Calu3 (cell line): ENCODE measurements at regions not wholly inside any gene's neighbourhood (a gene's known extent, or its start where the extent isn't known, plus 50 kb on each side); places are given as distances from the start of the nearest gene placed in this dataset.

Source experiments
- BruUV-seq: library from RNA; stranded (reverse); fragments of 400-500 nt; replicated peaks from 2 replicates; lab custom pipeline; 2021; lab: Mats Ljungman, UMichigan
- CTCF ChIA-PET: fragments of 300-600 bp; sonication (Branson Sonifier 250); formaldehyde crosslinking; loops from one replicate; lab custom pipeline; 2022; ENCODE audit warnings: antibody characterized with exemption; lab: Charles Lee
- DNase-seq: peaks from one replicate; pipeline ENCODE4 v3.0.0; 2022
- H3K27ac Mint-ChIP-seq: one replicate; pipeline ENCODE4 v1.8.0; 2022; ENCODE audit warnings: mixed read lengths; ENCODE audit not compliant: unreplicated experiment
- H3K27me3 Mint-ChIP-seq: one replicate; pipeline ENCODE4 v1.8.0; 2022; ENCODE audit warnings: mixed read lengths; ENCODE audit not compliant: unreplicated experiment
- H3K36me3 Mint-ChIP-seq: one replicate; pipeline ENCODE4 v1.8.0; 2022; ENCODE audit warnings: mild to moderate bottlenecking, moderate library complexity, mixed read lengths; ENCODE audit not compliant: insufficient read depth, unreplicated experiment
- H3K4me1 Mint-ChIP-seq: one replicate; pipeline ENCODE4 v1.8.0; 2022; ENCODE audit warnings: mild to moderate bottlenecking, low read depth, mixed read lengths; ENCODE audit not compliant: unreplicated experiment
- H3K4me3 Mint-ChIP-seq: one replicate; pipeline ENCODE4 v1.8.0; 2022; ENCODE audit warnings: mild to moderate bottlenecking, low read depth, moderate library complexity, mixed read lengths; ENCODE audit not compliant: unreplicated experiment
- H3K9me3 Mint-ChIP-seq: one replicate; pipeline ENCODE4 v1.8.0; 2022; ENCODE audit warnings: low read depth, mixed read lengths; ENCODE audit not compliant: unreplicated experiment
- CTCF ChIP-seq: fragments of 200-600 bp; IDR thresholded peaks from one replicate; pipeline ENCODE4 v1.8.0; 2022; ENCODE audit warnings: antibody characterized with exemption; ENCODE audit not compliant: unreplicated experiment
- intact Hi-C: fragments of 100-400 bp; cut with micrococcal nuclease; formaldehyde crosslinking; loops from one replicate; pipeline ENCODE4 v1.10.0; 2022; ENCODE audit not compliant: unreplicated experiment

- Mint-ChIP-seq H3K36me3 (no peaks in the 10 kb centered on the region), H3K9me3 (no peaks in the 10 kb centered on the region), H3K27me3 (no peaks in the 10 kb centered on the region), H3K4me1 (no peaks in the 10 kb centered on the region), H3K27ac (no peak overlapping the region), H3K4me3 (no peak overlapping the region)
- DNase-seq = no peak
- CTCF ChIA-PET = no interaction called here
- intact Hi-C loops = no loop called here
- TF ChIP-seq CTCF = no peak
- no TSS peak for BruUV-seq
Measured at GRCh38 chr21:35116777-35117176, 67.7 kb upstream of the RUNX1 start.

- no TSS peak for BruUV-seq
- Mint-ChIP-seq H3K4me1 (no peaks in the 10 kb centered on the region), H3K36me3 (no peaks in the 10 kb centered on the region), H3K27ac (no peak overlapping the region), H3K27me3 (no peaks in the 10 kb centered on the region), H3K4me3 (no peak overlapping the region), H3K9me3 (peaks cover 2% of the 10 kb centered on the region)
- no peak for TF ChIP-seq CTCF
- CTCF ChIA-PET = no interaction called here
- intact Hi-C loops = no loop called here
- no peak for DNase-seq
Measured at GRCh38 chr21:35113064-35113463, 64.0 kb upstream of the RUNX1 start.

- H3K27me3 Mint-ChIP-seq = no peaks in the 10 kb centered on the region
- TF ChIP-seq CTCF = no peak
- DNase-seq = no peak
Measured at GRCh38 chr21:35111321-35111930, 62.3 kb upstream of the RUNX1 start.

GRCh38 chr21:35108887-35109286, 59.8 kb upstream of the RUNX1 start:
- no peak for TF ChIP-seq CTCF
- Mint-ChIP-seq H3K27me3 (no peaks in the 10 kb centered on the region), H3K4me1 (no peaks in the 10 kb centered on the region), H3K4me3 (no peak overlapping the region), H3K9me3 (peaks cover 2% of the 10 kb centered on the region), H3K36me3 (no peaks in the 10 kb centered on the region), H3K27ac (no peak overlapping the region)
- BruUV-seq = no TSS peak
- DNase-seq = no peak
- CTCF ChIA-PET = no interaction called here
- intact Hi-C loops = no loop called here

More at GRCh38 chr21:35111321-35111930, 62.3 kb upstream of the RUNX1 start:
- H3K4me1 Mint-ChIP-seq = no peaks in the 10 kb centered on the region
- H3K9me3 Mint-ChIP-seq = peaks cover 2% of the 10 kb centered on the region
- intact Hi-C loops = no loop called here
- no peaks in the 10 kb centered on the region for H3K36me3 Mint-ChIP-seq
- CTCF ChIA-PET = interaction anchor here (0.8 to 1.4 kb wide), 2 partner anchors 16 to 27 kb away, joined by 3 read pairs; no protein-coding TSS in a partner anchor
- H3K4me3 Mint-ChIP-seq = no peak overlapping the region
- no peak overlapping the region for H3K27ac Mint-ChIP-seq
- no TSS peak for BruUV-seq
